Lower leg skin (tissue), 3 donors: ENCODE measurements at regions not wholly inside any gene's neighbourhood (a gene's known extent, or its start where the extent isn't known, plus 50 kb on each side); places are given as distances from the start of the nearest gene placed in this dataset.

Source experiments
- POLR2A ChIP-seq, 2 donors: fragments of 450-650 bp; IDR thresholded peaks; one replicate each; pipeline ENCODE4 v1.6.1; 2016 to 2017; ENCODE audit warnings: antibody characterized with exemption in 2 of 2, mild to moderate bottlenecking in 1 of 2, moderate library complexity in 1 of 2
- TF ChIP-seq, protein P1 (sequence below), 3 donors: fragments of 450-650 bp; IDR thresholded peaks; one replicate each; pipeline ENCODE4 v1.5.1; 2016; ENCODE audit warnings: antibody characterized with exemption in 3 of 3, mild to moderate bottlenecking in 3 of 3, moderate library complexity in 2 of 3

- TF ChIP-seq POLR2A (IDR thresholded peaks at IDR 0.05): no peak
- TF ChIP-seq, protein P1, sequence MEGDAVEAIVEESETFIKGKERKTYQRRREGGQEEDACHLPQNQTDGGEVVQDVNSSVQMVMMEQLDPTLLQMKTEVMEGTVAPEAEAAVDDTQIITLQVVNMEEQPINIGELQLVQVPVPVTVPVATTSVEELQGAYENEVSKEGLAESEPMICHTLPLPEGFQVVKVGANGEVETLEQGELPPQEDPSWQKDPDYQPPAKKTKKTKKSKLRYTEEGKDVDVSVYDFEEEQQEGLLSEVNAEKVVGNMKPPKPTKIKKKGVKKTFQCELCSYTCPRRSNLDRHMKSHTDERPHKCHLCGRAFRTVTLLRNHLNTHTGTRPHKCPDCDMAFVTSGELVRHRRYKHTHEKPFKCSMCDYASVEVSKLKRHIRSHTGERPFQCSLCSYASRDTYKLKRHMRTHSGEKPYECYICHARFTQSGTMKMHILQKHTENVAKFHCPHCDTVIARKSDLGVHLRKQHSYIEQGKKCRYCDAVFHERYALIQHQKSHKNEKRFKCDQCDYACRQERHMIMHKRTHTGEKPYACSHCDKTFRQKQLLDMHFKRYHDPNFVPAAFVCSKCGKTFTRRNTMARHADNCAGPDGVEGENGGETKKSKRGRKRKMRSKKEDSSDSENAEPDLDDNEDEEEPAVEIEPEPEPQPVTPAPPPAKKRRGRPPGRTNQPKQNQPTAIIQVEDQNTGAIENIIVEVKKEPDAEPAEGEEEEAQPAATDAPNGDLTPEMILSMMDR (IDR thresholded peaks at IDR 0.05): no peak
Observed at GRCh38 chr5:74414228-74414627, 226.3 kb downstream of the ENC1 start.
